Liver (tissue), 8 donors: ENCODE measurements at regions not wholly inside any gene's neighbourhood (a gene's known extent, or its start where the extent isn't known, plus 50 kb on each side); places are given as distances from the start of the nearest gene placed in this dataset.

Source experiments
- DNase-seq: peaks from one replicate; pipeline ENCODE4 v3.0.0-alpha.2; 2017; ENCODE audit warnings: low spot score
- H3K27ac ChIP-seq, 2 donors: one replicate each; pipeline ENCODE4 v1.7.0; 2013; ENCODE audit warnings: inconsistent platforms in 2 of 2, low read length in 2 of 2, control low read depth in 1 of 2, low read depth in 1 of 2, mild to moderate bottlenecking in 1 of 2
- H3K27me3 ChIP-seq, 4 donors: one replicate each; pipeline versions ENCODE4 v1.6.1 to v1.7.0; 2013; ENCODE audit warnings: low read length in 3 of 4, inconsistent platforms in 1 of 4, mild to moderate bottlenecking in 1 of 4, moderate library complexity in 1 of 4; ENCODE audit not compliant: control insufficient read depth in 4 of 4, insufficient read depth in 4 of 4
- H3K36me3 ChIP-seq, 4 donors: one replicate each; pipeline versions ENCODE4 v1.6.1 to v1.7.0; 2013; ENCODE audit warnings: low read length in 3 of 4, mild to moderate bottlenecking in 3 of 4, low read depth in 1 of 4, moderate library complexity in 1 of 4; ENCODE audit not compliant: control insufficient read depth in 4 of 4, insufficient read depth in 3 of 4
- H3K4me1 ChIP-seq, 4 donors: one replicate each; pipeline versions ENCODE4 v1.6.1 to v1.7.0; 2013; ENCODE audit warnings: low read length in 3 of 4, mild to moderate bottlenecking in 3 of 4, moderate library complexity in 1 of 4; ENCODE audit not compliant: control insufficient read depth in 4 of 4, insufficient read depth in 4 of 4
- H3K4me3 ChIP-seq, 3 donors: one replicate each; pipeline versions ENCODE4 v1.6.1 to v1.7.0; 2013; ENCODE audit warnings: low read length in 3 of 3, control low read depth in 1 of 3, low read depth in 1 of 3, mild to moderate bottlenecking in 1 of 3
- H3K9ac ChIP-seq, 2 donors: one replicate each; pipeline ENCODE4 v1.7.0; 2013; ENCODE audit warnings: low read length in 2 of 2, mild to moderate bottlenecking in 2 of 2, moderate library complexity in 2 of 2, control low read depth in 1 of 2, low read depth in 1 of 2
- H3K9me3 ChIP-seq, 4 donors: one replicate each; pipeline versions ENCODE4 v1.6.1 to v1.7.0; 2013; ENCODE audit warnings: low read length in 3 of 4; ENCODE audit not compliant: control insufficient read depth in 4 of 4
- EGR1 ChIP-seq, 2 donors: IDR thresholded peaks; 2 replicates each; pipeline ENCODE4 v1.6.1; 2016 to 2018; ENCODE audit warnings: antibody characterized with exemption in 2 of 2, low read depth in 2 of 2
- FOXA1 ChIP-seq: IDR thresholded peaks from 2 replicates; pipeline ENCODE4 v1.6.1; 2016; ENCODE audit warnings: antibody characterized with exemption
- FOXA2 ChIP-seq: IDR thresholded peaks from 2 replicates; pipeline ENCODE4 v1.6.1; 2016; ENCODE audit warnings: antibody characterized with exemption
- HNF4A ChIP-seq, 2 donors: conservative IDR thresholded peaks; 2 replicates each; pipeline ENCODE4 v1.6.1; 2016; ENCODE audit warnings: antibody characterized with exemption in 2 of 2, mild to moderate bottlenecking in 2 of 2
- MAX ChIP-seq: IDR thresholded peaks from 2 replicates; pipeline ENCODE4 v1.6.1; 2016; ENCODE audit warnings: antibody characterized with exemption
- NR2F2 ChIP-seq: IDR thresholded peaks from 2 replicates; pipeline ENCODE4 v1.6.1; 2016; ENCODE audit warnings: antibody characterized with exemption
- RAD21 ChIP-seq, 2 donors: IDR thresholded peaks; 2 replicates each; pipeline ENCODE4 v1.6.1; 2016; ENCODE audit warnings: antibody characterized with exemption in 2 of 2, mild to moderate bottlenecking in 2 of 2
- REST ChIP-seq: IDR thresholded peaks from 2 replicates; pipeline ENCODE4 v1.6.1; 2016; ENCODE audit warnings: antibody characterized with exemption, mild to moderate bottlenecking
- RXRA ChIP-seq, 2 donors: IDR thresholded peaks; 2 replicates each; pipeline ENCODE4 v1.6.1; 2017 to 2018; ENCODE audit warnings: antibody characterized with exemption in 2 of 2, mild to moderate bottlenecking in 1 of 2
- SP1 ChIP-seq: IDR thresholded peaks from 2 replicates; pipeline ENCODE4 v1.6.1; 2018; ENCODE audit warnings: antibody characterized with exemption, mild to moderate bottlenecking
- TAF1 ChIP-seq: conservative IDR thresholded peaks from 2 replicates; pipeline ENCODE4 v1.6.1; 2016; ENCODE audit warnings: antibody characterized with exemption, mild to moderate bottlenecking
- YY1 ChIP-seq: IDR thresholded peaks from 2 replicates; pipeline ENCODE4 v1.6.1; 2016; ENCODE audit warnings: antibody characterized with exemption, mild to moderate bottlenecking
- WGBS: extraction: QIAGEN DNeasy Blood & Tissue Kit; methylation state at CpG from one replicate; pipeline ENCODE4 v1.1.7; 2013; 5-methylcytosine and 5-hydroxymethylcytosine counted together
- TF ChIP-seq, protein P1 (sequence below): fragments of 150-350 bp; IDR thresholded peaks from 2 replicates; pipeline ENCODE4 v1.5.1; 2017; ENCODE audit warnings: improper control_type of control experiment, low read depth, low read length; ENCODE audit not compliant: missing input control
- TF ChIP-seq, protein P2 (sequence below): IDR thresholded peaks from 2 replicates; pipeline ENCODE4 v1.6.1; 2016; ENCODE audit warnings: antibody characterized with exemption
- donor health status: healthy.
- donor health status: healthy.
- donor health status: healthy.
- donor health status: healthy.
- donor health status: healthy.

DNA sequence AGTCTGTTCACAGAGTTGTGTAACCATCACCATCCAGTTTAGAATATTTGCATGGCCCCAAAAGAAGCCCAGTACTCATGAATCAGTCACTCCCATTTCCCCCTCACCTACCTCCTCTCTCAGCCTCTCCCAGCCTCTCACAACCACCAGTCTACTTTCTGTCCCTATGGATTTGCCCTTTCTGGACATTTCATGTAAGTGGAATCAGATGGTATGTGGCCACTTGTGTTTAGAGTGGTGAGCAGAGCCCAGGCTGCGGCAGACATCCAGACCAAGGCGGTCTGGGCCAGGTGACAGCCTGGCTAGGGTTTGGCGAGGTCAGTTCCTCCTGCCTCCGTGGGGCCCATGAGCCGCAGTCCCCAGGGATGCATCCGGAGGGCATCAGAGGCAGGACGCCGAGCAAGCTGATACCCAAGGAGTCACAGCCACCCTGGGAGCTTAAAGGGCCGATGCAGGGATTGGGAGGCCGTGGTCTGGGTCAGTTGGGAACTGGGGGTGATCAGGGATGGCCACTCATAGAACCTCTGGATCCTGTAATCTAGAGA, 53.3 kb upstream of the CLDN5 start (continued):
- TF ChIP-seq, protein P1, sequence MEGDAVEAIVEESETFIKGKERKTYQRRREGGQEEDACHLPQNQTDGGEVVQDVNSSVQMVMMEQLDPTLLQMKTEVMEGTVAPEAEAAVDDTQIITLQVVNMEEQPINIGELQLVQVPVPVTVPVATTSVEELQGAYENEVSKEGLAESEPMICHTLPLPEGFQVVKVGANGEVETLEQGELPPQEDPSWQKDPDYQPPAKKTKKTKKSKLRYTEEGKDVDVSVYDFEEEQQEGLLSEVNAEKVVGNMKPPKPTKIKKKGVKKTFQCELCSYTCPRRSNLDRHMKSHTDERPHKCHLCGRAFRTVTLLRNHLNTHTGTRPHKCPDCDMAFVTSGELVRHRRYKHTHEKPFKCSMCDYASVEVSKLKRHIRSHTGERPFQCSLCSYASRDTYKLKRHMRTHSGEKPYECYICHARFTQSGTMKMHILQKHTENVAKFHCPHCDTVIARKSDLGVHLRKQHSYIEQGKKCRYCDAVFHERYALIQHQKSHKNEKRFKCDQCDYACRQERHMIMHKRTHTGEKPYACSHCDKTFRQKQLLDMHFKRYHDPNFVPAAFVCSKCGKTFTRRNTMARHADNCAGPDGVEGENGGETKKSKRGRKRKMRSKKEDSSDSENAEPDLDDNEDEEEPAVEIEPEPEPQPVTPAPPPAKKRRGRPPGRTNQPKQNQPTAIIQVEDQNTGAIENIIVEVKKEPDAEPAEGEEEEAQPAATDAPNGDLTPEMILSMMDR = no peak

GRCh38 chr22:19578180-19579004, 54.2 kb upstream of the CLDN5 start:
- Histone ChIP-seq H3K36me3 (no peaks in the 10 kb centered on the region), H3K9me3 (no peaks in the 10 kb centered on the region), H3K4me1 (no peaks in the 10 kb centered on the region), H3K9ac (no peak overlapping the region), H3K27me3 (no peaks in the 10 kb centered on the region), H3K27ac (no peak overlapping the region), H3K4me3 (no peak overlapping the region)
- TF ChIP-seq, protein P2, sequence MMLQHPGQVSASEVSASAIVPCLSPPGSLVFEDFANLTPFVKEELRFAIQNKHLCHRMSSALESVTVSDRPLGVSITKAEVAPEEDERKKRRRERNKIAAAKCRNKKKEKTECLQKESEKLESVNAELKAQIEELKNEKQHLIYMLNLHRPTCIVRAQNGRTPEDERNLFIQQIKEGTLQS = no peak
- TF ChIP-seq YY1 (no peak), SP1 (no peak), HNF4A (conservative IDR thresholded peaks at IDR 0.05) (no peak), FOXA1 (no peak), MAX (no peak), RAD21 (IDR thresholded peaks at IDR 0.05) (no peak), FOXA2 (no peak), EGR1 (IDR thresholded peaks at IDR 0.05; ENCODE audit: low read depth in 2 of 2) (no peak), TAF1 (no peak), REST (no peak), NR2F2 (no peak), RXRA (IDR thresholded peaks at IDR 0.05) (no peak)
- TF ChIP-seq, protein P1 = no peak
- WGBS = 93% methylated on average over 11 of the region's 11 CpGs
- no peak for DNase-seq
